ENCODE measurements at regions not wholly inside any gene's neighbourhood (a gene's known extent, or its start where the extent isn't known, plus 50 kb on each side); places are given as distances from the start of the nearest gene placed in this dataset.

GRCh38 chr21:24188506-24188905 lies 1418.8 kb downstream of the MRPL39 start:
- TF ChIP-seq, protein P1, sequence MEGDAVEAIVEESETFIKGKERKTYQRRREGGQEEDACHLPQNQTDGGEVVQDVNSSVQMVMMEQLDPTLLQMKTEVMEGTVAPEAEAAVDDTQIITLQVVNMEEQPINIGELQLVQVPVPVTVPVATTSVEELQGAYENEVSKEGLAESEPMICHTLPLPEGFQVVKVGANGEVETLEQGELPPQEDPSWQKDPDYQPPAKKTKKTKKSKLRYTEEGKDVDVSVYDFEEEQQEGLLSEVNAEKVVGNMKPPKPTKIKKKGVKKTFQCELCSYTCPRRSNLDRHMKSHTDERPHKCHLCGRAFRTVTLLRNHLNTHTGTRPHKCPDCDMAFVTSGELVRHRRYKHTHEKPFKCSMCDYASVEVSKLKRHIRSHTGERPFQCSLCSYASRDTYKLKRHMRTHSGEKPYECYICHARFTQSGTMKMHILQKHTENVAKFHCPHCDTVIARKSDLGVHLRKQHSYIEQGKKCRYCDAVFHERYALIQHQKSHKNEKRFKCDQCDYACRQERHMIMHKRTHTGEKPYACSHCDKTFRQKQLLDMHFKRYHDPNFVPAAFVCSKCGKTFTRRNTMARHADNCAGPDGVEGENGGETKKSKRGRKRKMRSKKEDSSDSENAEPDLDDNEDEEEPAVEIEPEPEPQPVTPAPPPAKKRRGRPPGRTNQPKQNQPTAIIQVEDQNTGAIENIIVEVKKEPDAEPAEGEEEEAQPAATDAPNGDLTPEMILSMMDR (optimal IDR thresholded peaks at IDR 0.05 in 1 of 3, IDR thresholded peaks at IDR 0.05 in 1 of 3, conservative IDR thresholded peaks at IDR 0.05 in 1 of 3; ENCODE audit: extremely low read depth in 1 of 3, insufficient read depth in 2 of 3, low read length in 3 of 3) = no peak
- no peak for TF ChIP-seq EZH2 (IDR thresholded peaks at IDR 0.05; ENCODE audit: low read length)

Measured in keratinocyte (primary cell).